ENCODE measurements at regions not wholly inside any gene's neighbourhood (a gene's known extent, or its start where the extent isn't known, plus 50 kb on each side); places are given as distances from the start of the nearest gene placed in this dataset.

- no peak overlapping the region for H3K27ac Mint-ChIP-seq (ENCODE audit: unreplicated experiment)
- POLR2A ChIA-PET: no interaction called here
Observed at GRCh38 chr17:72511242-72511641, 390.4 kb downstream of the SOX9 start.

DNA sequence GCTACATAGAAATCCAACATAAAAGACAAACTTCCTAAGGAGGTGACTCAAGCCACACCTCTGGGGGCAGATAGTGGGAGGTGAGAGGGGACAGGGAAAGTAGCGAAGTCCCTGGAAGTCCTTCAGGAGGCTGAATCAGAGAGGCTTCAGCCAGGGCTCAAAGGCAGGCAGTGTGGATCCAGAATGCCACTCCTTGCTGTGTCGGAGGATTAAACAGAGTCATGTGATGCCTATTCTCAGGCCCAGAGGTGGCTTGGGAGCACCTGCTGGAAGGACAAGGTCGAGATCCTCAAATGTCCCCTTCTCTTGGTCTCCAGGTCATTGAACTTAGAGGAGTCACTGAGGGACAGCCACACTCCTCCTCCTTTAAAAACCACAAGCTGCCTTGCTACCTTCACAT, 391.1 kb downstream of the SOX9 start:
- intact Hi-C loops (cut with micrococcal nuclease; ENCODE audit: unreplicated experiment): no loop called here
- Mint-ChIP-seq H3K4me3 (ENCODE audit: unreplicated experiment) (no peak overlapping the region), H3K27me3 (ENCODE audit: insufficient read depth, unreplicated experiment) (no peaks in the 10 kb centered on the region), H3K27ac (ENCODE audit: unreplicated experiment) (no peak overlapping the region), H3K9me3 (ENCODE audit: unreplicated experiment) (no peaks in the 10 kb centered on the region), H3K4me1 (ENCODE audit: low read depth, unreplicated experiment) (peaks cover 13% of the 10 kb centered on the region), H3K36me3 (ENCODE audit: insufficient read depth, unreplicated experiment) (peaks cover 4% of the 10 kb centered on the region)
- H3K4me1 ChIP-seq: peaks cover 16% of the 10 kb centered on the region
- no peaks in the 10 kb centered on the region for H3K36me3 ChIP-seq (ENCODE audit: control insufficient read depth, insufficient read depth, low read length)
- POLR2A ChIA-PET: no interaction called here
- H3K9me3 ChIP-seq: no peaks in the 10 kb centered on the region
- no TSS peak for BruUV-seq (replicated peaks)
- H3K27me3 ChIP-seq (replicated peaks; ENCODE audit: control insufficient read depth, insufficient read depth, low read length): no peaks in the 10 kb centered on the region
- no peak overlapping the region for H3K4me3 ChIP-seq (ENCODE audit: low read depth, low read length)
- TF ChIP-seq, protein P1, sequence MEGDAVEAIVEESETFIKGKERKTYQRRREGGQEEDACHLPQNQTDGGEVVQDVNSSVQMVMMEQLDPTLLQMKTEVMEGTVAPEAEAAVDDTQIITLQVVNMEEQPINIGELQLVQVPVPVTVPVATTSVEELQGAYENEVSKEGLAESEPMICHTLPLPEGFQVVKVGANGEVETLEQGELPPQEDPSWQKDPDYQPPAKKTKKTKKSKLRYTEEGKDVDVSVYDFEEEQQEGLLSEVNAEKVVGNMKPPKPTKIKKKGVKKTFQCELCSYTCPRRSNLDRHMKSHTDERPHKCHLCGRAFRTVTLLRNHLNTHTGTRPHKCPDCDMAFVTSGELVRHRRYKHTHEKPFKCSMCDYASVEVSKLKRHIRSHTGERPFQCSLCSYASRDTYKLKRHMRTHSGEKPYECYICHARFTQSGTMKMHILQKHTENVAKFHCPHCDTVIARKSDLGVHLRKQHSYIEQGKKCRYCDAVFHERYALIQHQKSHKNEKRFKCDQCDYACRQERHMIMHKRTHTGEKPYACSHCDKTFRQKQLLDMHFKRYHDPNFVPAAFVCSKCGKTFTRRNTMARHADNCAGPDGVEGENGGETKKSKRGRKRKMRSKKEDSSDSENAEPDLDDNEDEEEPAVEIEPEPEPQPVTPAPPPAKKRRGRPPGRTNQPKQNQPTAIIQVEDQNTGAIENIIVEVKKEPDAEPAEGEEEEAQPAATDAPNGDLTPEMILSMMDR (IDR thresholded peaks at IDR 0.05; ENCODE audit: insufficient read depth in 1 of 2, low read depth in 1 of 2, low read length in 1 of 2, severe bottlenecking in 1 of 2, unreplicated experiment in 1 of 2): no peak
- CTCF ChIA-PET: no interaction called here
- DNase-seq: no peak

More at GRCh38 chr17:72511242-72511641, 390.4 kb downstream of the SOX9 start:
- Mint-ChIP-seq H3K36me3 (ENCODE audit: insufficient read depth, unreplicated experiment) (peaks cover 4% of the 10 kb centered on the region), H3K4me3 (ENCODE audit: unreplicated experiment) (no peak overlapping the region), H3K4me1 (ENCODE audit: low read depth, unreplicated experiment) (peaks cover 12% of the 10 kb centered on the region), H3K27me3 (ENCODE audit: insufficient read depth, unreplicated experiment) (no peaks in the 10 kb centered on the region), H3K9me3 (ENCODE audit: unreplicated experiment) (no peaks in the 10 kb centered on the region)
- no peaks in the 10 kb centered on the region for H3K36me3 ChIP-seq (ENCODE audit: control insufficient read depth, insufficient read depth, low read length)
- no TSS peak for BruUV-seq (replicated peaks)
- TF ChIP-seq, protein P1 (IDR thresholded peaks at IDR 0.05; ENCODE audit: insufficient read depth in 1 of 2, low read depth in 1 of 2, low read length in 1 of 2, severe bottlenecking in 1 of 2, unreplicated experiment in 1 of 2): no peak
- H3K27me3 ChIP-seq (replicated peaks; ENCODE audit: control insufficient read depth, insufficient read depth, low read length): no peaks in the 10 kb centered on the region
- peaks cover 10% of the 10 kb centered on the region; the same call in 1 of the 2 replicates for H3K4me1 ChIP-seq
- DNase-seq: no peak
- H3K4me3 ChIP-seq (ENCODE audit: low read depth, low read length): no peak overlapping the region
- H3K9me3 ChIP-seq: no peaks in the 10 kb centered on the region
- CTCF ChIA-PET: no interaction called here
- intact Hi-C loops (cut with micrococcal nuclease; ENCODE audit: unreplicated experiment): no loop called here

- DNase-seq: no peak
- Mint-ChIP-seq H3K36me3 (ENCODE audit: insufficient read depth, unreplicated experiment) (peaks cover 4% of the 10 kb centered on the region), H3K9me3 (ENCODE audit: unreplicated experiment) (no peaks in the 10 kb centered on the region), H3K27me3 (ENCODE audit: insufficient read depth, unreplicated experiment) (no peaks in the 10 kb centered on the region), H3K27ac (ENCODE audit: unreplicated experiment) (no peak overlapping the region), H3K4me3 (ENCODE audit: unreplicated experiment) (no peak overlapping the region), H3K4me1 (ENCODE audit: low read depth, unreplicated experiment) (peaks cover 23% of the 10 kb centered on the region)
- H3K4me1 ChIP-seq: peaks cover 26% of the 10 kb centered on the region
- H3K9me3 ChIP-seq: no peaks in the 10 kb centered on the region
- no peaks in the 10 kb centered on the region for H3K36me3 ChIP-seq (ENCODE audit: control insufficient read depth, insufficient read depth, low read length)
- intact Hi-C loops (cut with micrococcal nuclease; ENCODE audit: unreplicated experiment): no loop called here
- no TSS peak for BruUV-seq (replicated peaks)
- H3K27me3 ChIP-seq (replicated peaks; ENCODE audit: control insufficient read depth, insufficient read depth, low read length): no peaks in the 10 kb centered on the region
- TF ChIP-seq, protein P1 (IDR thresholded peaks at IDR 0.05; ENCODE audit: insufficient read depth in 1 of 2, low read depth in 1 of 2, low read length in 1 of 2, severe bottlenecking in 1 of 2, unreplicated experiment in 1 of 2): no peak
- H3K4me3 ChIP-seq (ENCODE audit: low read depth, low read length): no peak overlapping the region
- CTCF ChIA-PET: no interaction called here
- POLR2A ChIA-PET: no interaction called here
Observed at GRCh38 chr17:72512649-72513556, 392.1 kb downstream of the SOX9 start.

All from Caco-2 (cell line).